KMS-11 (cell line): ENCODE measurements at regions not wholly inside any gene's neighbourhood (a gene's known extent, or its start where the extent isn't known, plus 50 kb on each side); places are given as distances from the start of the nearest gene placed in this dataset.
"Not testable (repeated sequence)": the region's sequence is repeated elsewhere in the genome, so short reads cannot be mapped to it uniquely, and the experiment has no call there.

ENCODE experiments used
- H2AFZ ChIP-seq: fragments of 200-600 bp; sonication (generic); 2 replicates; pipeline ENCODE4 v1.6.1; 2016; ENCODE audit warnings: antibody characterized with exemption, mixed run types, low read depth
- H3K27ac ChIP-seq: fragments of 200-600 bp; sonication (generic); 2 replicates; pipeline ENCODE4 v1.6.1; 2016; ENCODE audit warnings: mild to moderate bottlenecking, mixed run types
- H3K27me3 ChIP-seq: fragments of 200-600 bp; sonication (generic); 2 replicates; pipeline ENCODE4 v1.6.1; 2017; ENCODE audit warnings: mild to moderate bottlenecking, low read depth, mixed run types, moderate library complexity; ENCODE audit not compliant: insufficient read depth
- H3K36me3 ChIP-seq: fragments of 200-600 bp; sonication (generic); 2 replicates; pipeline ENCODE4 v1.6.1; 2017; ENCODE audit warnings: mild to moderate bottlenecking, mixed run types; ENCODE audit not compliant: insufficient read depth
- H3K4me1 ChIP-seq: fragments of 200-600 bp; sonication (generic); 2 replicates; pipeline ENCODE4 v1.6.1; 2016; ENCODE audit warnings: mild to moderate bottlenecking, low read depth, mixed run types; ENCODE audit not compliant: poor library complexity, severe bottlenecking
- H3K4me2 ChIP-seq: fragments of 200-600 bp; sonication (generic); 2 replicates; pipeline ENCODE4 v1.7.0; 2016; ENCODE audit warnings: mild to moderate bottlenecking, mixed run types
- H3K4me3 ChIP-seq: fragments of 200-600 bp; sonication (generic); IDR thresholded peaks from 2 replicates; pipeline ENCODE4 v1.6.1; 2017; ENCODE audit warnings: low read depth, low read length, mixed read lengths; ENCODE audit not compliant: insufficient read depth
- H3K79me2 ChIP-seq: fragments of 200-600 bp; sonication (generic); 2 replicates; pipeline ENCODE4 v1.6.1; 2016; ENCODE audit warnings: low read depth, mixed run types; ENCODE audit not compliant: insufficient read depth
- H3K9ac ChIP-seq: fragments of 200-600 bp; sonication (generic); 2 replicates; pipeline ENCODE4 v1.6.1; 2016; ENCODE audit warnings: mild to moderate bottlenecking, mixed run types
- H4K20me1 ChIP-seq: fragments of 200-600 bp; sonication (generic); 2 replicates; pipeline ENCODE4 v1.6.1; 2016; ENCODE audit warnings: mild to moderate bottlenecking, mixed run types; ENCODE audit not compliant: insufficient read depth
- TF ChIP-seq, protein P1 (sequence below): fragments of 200-600 bp; sonication (generic); conservative IDR thresholded peaks from 2 replicates; pipeline ENCODE4 v1.6.1; 2017; ENCODE audit warnings: low read depth, mild to moderate bottlenecking, antibody characterized with exemption, low read length, moderate library complexity, mixed read lengths

DNA sequence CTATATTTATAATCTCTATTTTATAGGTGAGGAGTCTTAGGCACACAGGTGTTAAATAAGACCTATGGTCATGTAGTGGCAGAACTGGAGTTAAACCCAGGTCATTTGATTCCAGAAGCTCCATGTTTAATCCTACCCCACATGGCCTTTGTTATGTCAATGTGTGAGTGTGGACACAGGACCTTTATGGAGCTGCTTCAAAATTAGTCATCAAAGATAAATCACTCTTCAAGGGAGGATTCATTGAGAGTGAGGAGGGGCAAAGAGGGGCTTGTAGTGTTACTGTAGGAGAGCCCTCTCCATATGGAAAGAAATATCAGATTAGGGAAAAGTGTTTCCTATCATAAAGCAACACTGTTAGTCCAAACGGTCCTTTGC, 74.6 kb upstream of the ARRDC3 start:
- no peak overlapping the region for H3K9ac ChIP-seq
- TF ChIP-seq, protein P1, sequence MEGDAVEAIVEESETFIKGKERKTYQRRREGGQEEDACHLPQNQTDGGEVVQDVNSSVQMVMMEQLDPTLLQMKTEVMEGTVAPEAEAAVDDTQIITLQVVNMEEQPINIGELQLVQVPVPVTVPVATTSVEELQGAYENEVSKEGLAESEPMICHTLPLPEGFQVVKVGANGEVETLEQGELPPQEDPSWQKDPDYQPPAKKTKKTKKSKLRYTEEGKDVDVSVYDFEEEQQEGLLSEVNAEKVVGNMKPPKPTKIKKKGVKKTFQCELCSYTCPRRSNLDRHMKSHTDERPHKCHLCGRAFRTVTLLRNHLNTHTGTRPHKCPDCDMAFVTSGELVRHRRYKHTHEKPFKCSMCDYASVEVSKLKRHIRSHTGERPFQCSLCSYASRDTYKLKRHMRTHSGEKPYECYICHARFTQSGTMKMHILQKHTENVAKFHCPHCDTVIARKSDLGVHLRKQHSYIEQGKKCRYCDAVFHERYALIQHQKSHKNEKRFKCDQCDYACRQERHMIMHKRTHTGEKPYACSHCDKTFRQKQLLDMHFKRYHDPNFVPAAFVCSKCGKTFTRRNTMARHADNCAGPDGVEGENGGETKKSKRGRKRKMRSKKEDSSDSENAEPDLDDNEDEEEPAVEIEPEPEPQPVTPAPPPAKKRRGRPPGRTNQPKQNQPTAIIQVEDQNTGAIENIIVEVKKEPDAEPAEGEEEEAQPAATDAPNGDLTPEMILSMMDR = no peak
- no peaks in the 10 kb centered on the region for H3K36me3 ChIP-seq
- H3K79me2 ChIP-seq = no peaks in the 10 kb centered on the region
- H3K27me3 ChIP-seq = no peaks in the 10 kb centered on the region
- H3K4me2 ChIP-seq = no peak overlapping the region
- H2AFZ ChIP-seq = no peak overlapping the region
- H3K4me1 ChIP-seq = no peaks in the 10 kb centered on the region
- no peaks in the 10 kb centered on the region for H4K20me1 ChIP-seq
- H3K4me3 ChIP-seq = no peak overlapping the region
- H3K27ac ChIP-seq = no peak overlapping the region

DNA sequence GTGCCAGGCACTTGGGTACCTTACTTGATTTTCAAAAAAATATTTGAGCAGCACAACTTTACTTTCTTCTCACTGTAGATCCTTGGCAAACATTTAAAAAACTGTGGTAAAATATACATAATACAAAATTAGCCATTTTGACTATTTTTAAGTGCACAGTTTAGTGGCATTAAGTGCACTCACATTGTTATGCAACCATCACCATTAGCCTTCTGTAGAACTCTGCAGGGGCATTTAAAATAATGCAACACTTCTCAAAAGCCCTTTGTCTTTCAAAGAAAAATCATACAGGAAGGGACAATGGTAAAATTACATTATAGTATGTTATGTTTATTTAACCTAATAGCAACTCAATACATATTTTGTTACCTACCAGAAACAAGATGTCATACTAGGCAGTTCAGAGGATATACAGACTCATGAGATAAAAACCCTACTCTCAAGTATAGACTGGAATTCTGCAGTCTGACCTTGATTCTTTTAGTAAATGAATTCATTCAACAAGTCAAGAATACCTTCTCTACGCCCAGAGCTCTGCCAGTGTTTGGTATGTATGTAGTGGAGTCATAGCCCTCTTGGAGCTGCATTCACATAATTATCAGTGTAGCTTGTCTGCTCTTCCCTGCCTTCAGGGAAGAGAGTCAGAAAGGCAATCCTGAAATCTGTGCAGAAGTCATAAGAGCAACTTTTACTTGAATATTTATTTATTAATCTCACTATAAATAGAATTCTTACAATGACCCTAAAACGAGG, 74.0 kb upstream of the ARRDC3 start:
- TF ChIP-seq, protein P1 = no peak
- Histone ChIP-seq H3K36me3 (no peaks in the 10 kb centered on the region), H3K27ac (no peak overlapping the region), H3K4me3 (no peak overlapping the region), H2AFZ (no peak overlapping the region), H3K79me2 (no peaks in the 10 kb centered on the region), H3K27me3 (no peaks in the 10 kb centered on the region), H3K9ac (no peak overlapping the region), H3K4me2 (no peak overlapping the region), H3K4me1 (no peaks in the 10 kb centered on the region), H4K20me1 (no peaks in the 10 kb centered on the region)

DNA sequence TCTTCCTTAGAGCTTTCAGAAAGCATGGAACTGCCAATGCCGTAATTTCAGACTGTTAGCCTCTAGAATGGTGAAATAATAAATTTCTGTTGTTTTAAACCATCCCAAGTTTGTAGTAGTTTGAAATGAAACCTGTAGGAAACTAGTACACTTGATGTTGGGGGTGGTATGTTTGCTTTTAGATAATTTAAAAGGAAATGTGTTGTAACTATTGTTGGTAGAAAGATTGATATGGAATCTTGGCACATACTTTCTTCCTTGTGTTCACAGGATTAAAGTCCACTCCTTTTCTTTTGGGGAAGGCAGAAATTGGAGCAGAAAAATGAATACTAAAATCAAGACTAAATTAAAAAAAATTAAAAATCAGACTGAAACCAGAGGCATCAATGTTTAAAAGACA, 66.0 kb upstream of the ARRDC3 start:
- no peak overlapping the region for H3K9ac ChIP-seq
- no peaks in the 10 kb centered on the region for H3K4me1 ChIP-seq
- TF ChIP-seq, protein P1 = no peak
- H3K4me2 ChIP-seq = no peak overlapping the region
- H3K27ac ChIP-seq = no peak overlapping the region
- no peak overlapping the region for H2AFZ ChIP-seq
- H3K36me3 ChIP-seq = no peaks in the 10 kb centered on the region
- H3K4me3 ChIP-seq = no peak overlapping the region
- H4K20me1 ChIP-seq = no peaks in the 10 kb centered on the region
- H3K79me2 ChIP-seq = no peaks in the 10 kb centered on the region
- H3K27me3 ChIP-seq = no peaks in the 10 kb centered on the region

DNA sequence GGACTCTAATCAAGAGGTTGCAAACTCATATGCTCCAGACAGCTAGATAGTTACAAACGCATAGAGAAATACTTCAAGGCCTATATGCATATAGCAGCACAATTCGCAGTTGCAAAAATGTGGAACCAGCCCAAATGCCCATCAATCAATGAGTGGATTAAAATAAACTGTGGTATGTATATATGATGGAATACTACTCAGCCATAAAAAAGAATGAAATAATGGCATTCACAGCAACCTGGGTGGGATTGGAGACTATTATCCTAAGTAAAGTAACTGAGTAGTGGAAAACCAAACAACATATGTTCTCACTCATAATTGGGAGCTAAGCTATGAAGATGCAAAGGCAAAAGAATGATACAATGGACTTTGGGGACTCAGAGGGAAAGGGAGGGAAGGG, 65.0 kb upstream of the ARRDC3 start:
- not testable (repeated sequence) for H3K4me3 ChIP-seq, H3K9ac ChIP-seq, H3K79me2 ChIP-seq, H3K27ac ChIP-seq, H4K20me1 ChIP-seq, H3K4me1 ChIP-seq, H3K27me3 ChIP-seq, H2AFZ ChIP-seq, H3K4me2 ChIP-seq, H3K36me3 ChIP-seq

DNA sequence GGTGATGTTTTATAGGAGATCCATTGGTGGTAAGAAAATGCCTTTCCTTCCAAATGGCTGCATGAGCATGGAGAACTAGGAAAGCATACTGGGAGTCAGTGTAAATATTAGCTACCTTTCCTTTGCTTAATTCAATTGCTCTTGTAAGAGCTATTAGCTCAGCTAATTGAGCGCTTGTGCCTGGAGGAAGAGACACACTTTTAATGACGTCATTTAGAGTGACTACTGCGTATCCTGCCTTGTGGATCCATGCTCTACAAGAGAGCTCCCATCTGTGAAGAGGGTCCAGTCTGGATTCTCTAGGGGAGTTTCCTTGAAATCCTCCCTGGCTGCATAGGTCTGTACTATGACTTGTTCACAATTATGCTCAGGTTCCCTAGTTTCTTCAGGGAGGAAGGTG, 63.8 kb upstream of the ARRDC3 start:
- H3K4me1 ChIP-seq, H3K27me3 ChIP-seq, H3K4me2 ChIP-seq, H4K20me1 ChIP-seq, H3K4me3 ChIP-seq, H3K27ac ChIP-seq, H2AFZ ChIP-seq, H3K79me2 ChIP-seq, H3K9ac ChIP-seq, H3K36me3 ChIP-seq: not testable (repeated sequence)
